Nephron progenitor cell (in vitro differentiated cells): ENCODE measurements at regions not wholly inside any gene's neighbourhood (a gene's known extent, or its start where the extent isn't known, plus 50 kb on each side); places are given as distances from the start of the nearest gene placed in this dataset.

Experiments
- DNase-seq: peaks from one replicate; pipeline ENCODE4 v3.0.0; 2021
- H3K27ac Mint-ChIP-seq: 2 replicates; pipeline ENCODE4 v1.8.0; 2021; ENCODE audit warnings: mild to moderate bottlenecking, moderate library complexity, mixed read lengths
- H3K27me3 Mint-ChIP-seq: 2 replicates; pipeline ENCODE4 v1.8.0; 2021; ENCODE audit warnings: mild to moderate bottlenecking, low read depth, mixed read lengths; ENCODE audit not compliant: poor library complexity
- H3K36me3 Mint-ChIP-seq: 2 replicates; pipeline ENCODE4 v1.8.0; 2021; ENCODE audit warnings: low read depth, mixed read lengths
- H3K4me1 Mint-ChIP-seq: 2 replicates; pipeline ENCODE4 v1.8.0; 2021; ENCODE audit warnings: mixed read lengths
- H3K4me3 Mint-ChIP-seq: 2 replicates; pipeline ENCODE4 v1.8.0; 2021; ENCODE audit warnings: mild to moderate bottlenecking, moderate library complexity, mixed read lengths
- H3K9me3 Mint-ChIP-seq: 2 replicates; pipeline ENCODE4 v1.8.0; 2021; ENCODE audit warnings: mild to moderate bottlenecking, moderate library complexity, mixed read lengths
- CTCF ChIP-seq: fragments of 200-600 bp; sonication (generic); IDR thresholded peaks from 2 replicates; pipeline ENCODE4 v1.5.0; 2021; ENCODE audit warnings: antibody characterized with exemption

DNA sequence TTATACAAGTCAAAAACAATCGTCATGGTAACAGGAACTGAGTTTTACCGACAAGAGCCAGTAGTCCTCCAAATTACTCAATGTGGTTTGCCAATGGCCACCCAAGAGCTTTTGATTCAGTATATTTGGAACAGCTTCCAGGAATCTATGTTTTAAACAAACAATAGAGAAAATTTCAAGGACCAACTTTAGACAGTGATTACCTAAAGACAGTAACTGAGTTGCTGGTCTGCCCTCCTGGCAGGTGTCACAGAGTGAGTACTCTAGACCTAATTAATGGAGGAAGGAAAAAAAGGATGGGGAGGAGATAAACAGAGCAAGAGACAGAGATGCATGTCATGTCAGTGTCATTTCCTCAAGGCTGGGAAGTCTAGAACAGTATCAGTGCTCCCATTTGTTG lies 361.3 kb upstream of the BTBD3 start:
- Mint-ChIP-seq H3K4me3 (no peak overlapping the region), H3K9me3 (no peaks in the 10 kb centered on the region), H3K36me3 (no peaks in the 10 kb centered on the region), H3K27me3 (no peaks in the 10 kb centered on the region), H3K4me1 (no peaks in the 10 kb centered on the region), H3K27ac (no peak overlapping the region)
- no peak for TF ChIP-seq CTCF
- no peak for DNase-seq

DNA sequence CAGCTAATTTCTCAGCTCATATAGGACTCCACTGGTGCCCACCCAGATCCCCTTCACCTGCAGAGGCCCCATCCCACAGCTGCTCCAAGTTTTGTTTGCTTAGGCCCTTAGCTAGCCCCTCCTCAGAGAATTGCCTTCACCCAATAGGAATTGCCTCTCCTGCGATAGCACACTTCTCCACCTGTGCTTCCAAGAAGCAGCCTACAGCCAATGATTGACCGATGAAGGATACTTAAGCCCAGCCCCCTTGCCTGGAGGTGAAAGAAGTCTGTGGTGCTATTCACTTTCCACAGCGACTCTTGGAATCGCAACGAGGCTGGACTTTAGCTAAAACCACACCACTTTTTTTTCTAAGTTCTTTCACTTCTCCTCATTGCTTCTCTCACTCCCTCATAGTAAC lies 353.2 kb upstream of the BTBD3 start:
- TF ChIP-seq CTCF = no peak
- no peaks in the 10 kb centered on the region for H3K4me1 Mint-ChIP-seq
- no peak overlapping the region for H3K4me3 Mint-ChIP-seq
- no peaks in the 10 kb centered on the region for H3K36me3 Mint-ChIP-seq
- DNase-seq = no peak
- H3K27me3 Mint-ChIP-seq = peaks cover 3% of the 10 kb centered on the region
- H3K27ac Mint-ChIP-seq = no peak overlapping the region
- H3K9me3 Mint-ChIP-seq = no peaks in the 10 kb centered on the region

DNA sequence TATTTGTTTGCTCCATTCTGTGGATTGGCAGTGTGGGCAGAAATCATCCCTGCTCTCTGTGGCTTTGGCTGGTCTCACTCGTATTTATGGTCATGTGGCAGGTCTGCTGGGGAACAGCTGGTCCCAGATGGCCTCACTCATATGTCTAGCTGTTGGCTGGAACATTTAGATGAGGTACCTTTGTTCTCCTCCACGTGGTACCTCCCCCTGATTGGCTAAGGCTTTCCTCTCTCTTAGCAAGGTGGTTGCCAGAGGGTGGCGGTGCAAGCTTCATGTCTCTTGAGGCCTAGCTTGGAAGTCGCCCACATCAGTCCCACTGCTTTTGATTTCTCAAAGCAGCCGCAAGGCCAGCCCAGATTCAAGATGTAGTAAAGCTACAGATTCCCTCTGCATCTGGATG lies 348.5 kb upstream of the BTBD3 start:
- no peak overlapping the region for H3K4me3 Mint-ChIP-seq

DNA sequence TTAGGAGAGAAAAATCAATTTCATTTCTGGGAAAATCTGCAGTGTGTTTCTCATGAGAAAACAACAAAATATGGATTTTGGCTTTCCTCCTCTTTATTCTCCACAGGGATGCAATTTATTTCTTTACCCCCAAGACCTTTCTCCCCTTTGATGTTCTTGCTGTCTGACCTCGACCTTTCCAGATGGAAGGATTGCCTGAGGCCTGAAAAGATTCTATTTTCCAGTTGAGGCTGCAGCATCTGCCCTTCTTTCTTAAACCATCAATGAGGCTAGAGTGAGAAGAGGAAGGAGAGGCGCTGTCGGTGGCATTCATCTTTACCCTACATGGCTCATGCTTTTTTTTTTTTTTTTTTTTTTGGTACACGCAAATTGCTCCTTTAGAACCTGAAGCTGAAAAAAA lies 344.2 kb upstream of the BTBD3 start:
- DNase-seq = no peak
- Mint-ChIP-seq H3K27me3 (peaks cover 3% of the 10 kb centered on the region), H3K4me3 (no peak overlapping the region), H3K27ac (peak overlapping the region; percentile 75), H3K9me3 (no peaks in the 10 kb centered on the region), H3K4me1 (peaks cover 10% of the 10 kb centered on the region), H3K36me3 (no peaks in the 10 kb centered on the region)
- TF ChIP-seq CTCF = no peak

More for the DNA sequence above, 348.5 kb upstream of the BTBD3 start:
- H3K27ac Mint-ChIP-seq = no peak overlapping the region
- H3K27me3 Mint-ChIP-seq = peaks cover 3% of the 10 kb centered on the region
- no peaks in the 10 kb centered on the region for H3K36me3 Mint-ChIP-seq
- peaks cover 10% of the 10 kb centered on the region for H3K4me1 Mint-ChIP-seq
- no peak for TF ChIP-seq CTCF
- H3K9me3 Mint-ChIP-seq = no peaks in the 10 kb centered on the region
- no peak for DNase-seq

DNA sequence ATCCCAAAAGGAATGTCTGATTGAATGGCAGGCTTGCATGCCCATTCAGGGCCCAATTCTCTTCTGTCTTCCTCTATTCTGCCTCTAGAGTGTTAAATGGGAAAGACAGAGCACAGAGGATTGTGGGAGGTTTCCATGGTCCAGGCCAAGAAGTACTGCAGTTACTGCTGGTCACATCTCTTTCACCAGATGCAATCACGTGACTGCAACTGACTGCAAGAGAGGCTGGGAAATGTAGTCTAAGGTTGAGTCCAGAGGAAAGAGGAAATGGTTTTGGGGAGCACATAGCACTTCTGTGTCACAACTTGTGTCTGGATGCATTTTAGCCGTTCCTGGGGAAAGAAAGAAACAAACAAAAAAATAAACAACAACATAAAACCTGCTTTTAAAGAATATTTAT lies 336.4 kb upstream of the BTBD3 start:
- no peaks in the 10 kb centered on the region for H3K36me3 Mint-ChIP-seq
- no peak overlapping the region for H3K27ac Mint-ChIP-seq
- no peak for DNase-seq
- TF ChIP-seq CTCF = no peak
- no peak overlapping the region for H3K4me3 Mint-ChIP-seq
- no peaks in the 10 kb centered on the region for H3K4me1 Mint-ChIP-seq
- H3K27me3 Mint-ChIP-seq = no peaks in the 10 kb centered on the region
- H3K9me3 Mint-ChIP-seq = no peaks in the 10 kb centered on the region

GRCh38 chr20:11582060-11582459 lies 335.6 kb upstream of the BTBD3 start:
- Mint-ChIP-seq H3K27ac (no peak overlapping the region), H3K36me3 (no peaks in the 10 kb centered on the region), H3K4me3 (no peak overlapping the region), H3K27me3 (no peaks in the 10 kb centered on the region), H3K4me1 (no peaks in the 10 kb centered on the region), H3K9me3 (no peaks in the 10 kb centered on the region)
- DNase-seq = no peak
- TF ChIP-seq CTCF = no peak
